Osteocyte (in vitro differentiated cells): ENCODE measurements at regions not wholly inside any gene's neighbourhood (a gene's known extent, or its start where the extent isn't known, plus 50 kb on each side); places are given as distances from the start of the nearest gene placed in this dataset.
"Not testable (repeated sequence)": the region's sequence is repeated elsewhere in the genome, so short reads cannot be mapped to it uniquely, and the experiment has no call there.

Experiments
- DNase-seq: peaks from one replicate; pipeline ENCODE4 v3.0.0; 2021; ENCODE audit warnings: mixed read lengths; ENCODE audit not compliant: unreplicated experiment; ENCODE audit errors: extremely low spot score
- H3K27ac Mint-ChIP-seq: one replicate; pipeline ENCODE4 v1.8.0; 2021; ENCODE audit warnings: mild to moderate bottlenecking, mixed read lengths; ENCODE audit not compliant: unreplicated experiment
- H3K27me3 Mint-ChIP-seq: one replicate; pipeline ENCODE4 v1.8.0; 2021; ENCODE audit warnings: mixed read lengths; ENCODE audit not compliant: unreplicated experiment
- H3K36me3 Mint-ChIP-seq: one replicate; pipeline ENCODE4 v1.8.0; 2021; ENCODE audit warnings: mixed read lengths; ENCODE audit not compliant: unreplicated experiment
- H3K4me1 Mint-ChIP-seq: one replicate; pipeline ENCODE4 v1.8.0; 2021; ENCODE audit warnings: mixed read lengths; ENCODE audit not compliant: unreplicated experiment
- H3K4me3 Mint-ChIP-seq: one replicate; pipeline ENCODE4 v1.8.0; 2021; ENCODE audit warnings: mild to moderate bottlenecking, moderate library complexity, mixed read lengths; ENCODE audit not compliant: unreplicated experiment
- H3K9me3 Mint-ChIP-seq: one replicate; pipeline ENCODE4 v1.8.0; 2021; ENCODE audit warnings: mixed read lengths; ENCODE audit not compliant: unreplicated experiment
- TF ChIP-seq, protein P1 (sequence below): fragments of 200-600 bp; sonication (generic); IDR thresholded peaks from 2 replicates; pipeline ENCODE4 v1.5.0; 2021; ENCODE audit warnings: antibody characterized with exemption, mild to moderate bottlenecking, moderate library complexity

DNA sequence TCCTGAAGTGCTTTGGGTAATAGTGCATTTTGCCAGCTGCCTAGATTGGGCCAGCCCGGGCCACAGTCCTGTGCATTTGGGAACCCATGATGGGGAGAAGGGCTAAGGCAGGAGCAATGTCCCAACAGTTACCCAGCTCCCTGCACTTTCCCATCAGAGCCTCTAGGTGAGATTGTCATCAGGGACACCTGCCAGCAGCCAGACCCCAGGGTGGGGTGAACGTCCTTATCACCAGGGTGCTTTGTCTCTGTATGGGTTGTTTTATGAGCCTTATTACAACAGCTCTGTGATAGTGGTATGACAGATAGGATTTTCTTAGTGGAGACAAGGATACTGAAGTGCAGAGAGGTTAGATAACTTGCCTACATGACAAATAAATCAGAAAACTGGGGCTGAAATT, 365.7 kb downstream of the OSTF1 start:
- no peaks in the 10 kb centered on the region for H3K27me3 Mint-ChIP-seq
- H3K27ac Mint-ChIP-seq = no peak overlapping the region
- peaks cover 64% of the 10 kb centered on the region for H3K4me1 Mint-ChIP-seq
- no peaks in the 10 kb centered on the region for H3K36me3 Mint-ChIP-seq
- no peak for DNase-seq
- TF ChIP-seq, protein P1, sequence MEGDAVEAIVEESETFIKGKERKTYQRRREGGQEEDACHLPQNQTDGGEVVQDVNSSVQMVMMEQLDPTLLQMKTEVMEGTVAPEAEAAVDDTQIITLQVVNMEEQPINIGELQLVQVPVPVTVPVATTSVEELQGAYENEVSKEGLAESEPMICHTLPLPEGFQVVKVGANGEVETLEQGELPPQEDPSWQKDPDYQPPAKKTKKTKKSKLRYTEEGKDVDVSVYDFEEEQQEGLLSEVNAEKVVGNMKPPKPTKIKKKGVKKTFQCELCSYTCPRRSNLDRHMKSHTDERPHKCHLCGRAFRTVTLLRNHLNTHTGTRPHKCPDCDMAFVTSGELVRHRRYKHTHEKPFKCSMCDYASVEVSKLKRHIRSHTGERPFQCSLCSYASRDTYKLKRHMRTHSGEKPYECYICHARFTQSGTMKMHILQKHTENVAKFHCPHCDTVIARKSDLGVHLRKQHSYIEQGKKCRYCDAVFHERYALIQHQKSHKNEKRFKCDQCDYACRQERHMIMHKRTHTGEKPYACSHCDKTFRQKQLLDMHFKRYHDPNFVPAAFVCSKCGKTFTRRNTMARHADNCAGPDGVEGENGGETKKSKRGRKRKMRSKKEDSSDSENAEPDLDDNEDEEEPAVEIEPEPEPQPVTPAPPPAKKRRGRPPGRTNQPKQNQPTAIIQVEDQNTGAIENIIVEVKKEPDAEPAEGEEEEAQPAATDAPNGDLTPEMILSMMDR = no peak
- no peak overlapping the region for H3K4me3 Mint-ChIP-seq
- no peaks in the 10 kb centered on the region for H3K9me3 Mint-ChIP-seq

DNA sequence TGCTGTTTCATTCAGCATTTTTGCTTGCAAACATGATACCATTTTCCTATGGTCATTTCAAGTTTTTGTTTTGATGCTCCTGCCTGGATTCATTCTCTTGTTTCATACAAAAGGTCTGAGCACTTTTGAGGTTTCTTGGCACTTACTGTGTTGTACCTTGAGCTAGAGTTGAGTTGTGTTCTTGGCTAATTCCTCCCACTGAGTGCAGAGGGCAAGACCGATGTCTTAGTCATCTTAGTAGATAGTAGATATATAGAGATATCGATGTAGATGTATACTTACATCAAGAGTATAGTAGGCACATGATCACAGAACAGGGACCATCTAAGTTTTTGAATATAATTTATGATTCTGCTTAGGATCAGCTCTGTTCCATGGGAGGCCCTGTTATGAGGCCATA, 366.6 kb downstream of the OSTF1 start:
- Mint-ChIP-seq H3K27me3 (no peaks in the 10 kb centered on the region), H3K4me1 (peaks cover 56% of the 10 kb centered on the region), H3K27ac (no peak overlapping the region), H3K4me3 (no peak overlapping the region), H3K9me3 (no peaks in the 10 kb centered on the region), H3K36me3 (no peaks in the 10 kb centered on the region)
- TF ChIP-seq, protein P1 = no peak
- DNase-seq = no peak

DNA sequence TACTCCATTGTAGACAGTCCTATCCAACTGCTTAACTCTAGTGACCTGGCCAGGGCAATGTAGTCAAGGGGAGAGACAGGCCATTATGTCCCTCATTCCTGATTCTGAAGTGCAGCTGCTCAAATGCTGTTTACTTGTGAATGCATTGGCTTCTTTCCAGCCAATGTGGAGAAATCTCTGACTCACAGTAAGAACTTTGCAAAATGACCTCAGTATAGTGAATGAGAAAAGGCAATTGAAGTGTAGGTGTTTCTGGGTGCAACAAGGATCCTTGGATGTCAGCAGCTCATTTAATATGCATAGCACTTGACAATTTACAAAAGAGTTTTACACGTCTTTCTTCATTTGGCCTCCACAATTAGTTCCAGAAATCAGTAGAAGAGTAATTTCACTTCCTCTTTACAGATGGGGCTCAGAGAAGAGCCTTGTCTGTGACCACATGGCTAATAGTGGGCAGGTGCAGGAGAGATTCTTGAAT, 367.2 kb downstream of the OSTF1 start:
- Mint-ChIP-seq H3K27ac (no peak overlapping the region), H3K9me3 (no peaks in the 10 kb centered on the region), H3K36me3 (no peaks in the 10 kb centered on the region), H3K27me3 (no peaks in the 10 kb centered on the region), H3K4me3 (no peak overlapping the region), H3K4me1 (peaks cover 53% of the 10 kb centered on the region)
- DNase-seq = no peak
- TF ChIP-seq, protein P1 = no peak

DNA sequence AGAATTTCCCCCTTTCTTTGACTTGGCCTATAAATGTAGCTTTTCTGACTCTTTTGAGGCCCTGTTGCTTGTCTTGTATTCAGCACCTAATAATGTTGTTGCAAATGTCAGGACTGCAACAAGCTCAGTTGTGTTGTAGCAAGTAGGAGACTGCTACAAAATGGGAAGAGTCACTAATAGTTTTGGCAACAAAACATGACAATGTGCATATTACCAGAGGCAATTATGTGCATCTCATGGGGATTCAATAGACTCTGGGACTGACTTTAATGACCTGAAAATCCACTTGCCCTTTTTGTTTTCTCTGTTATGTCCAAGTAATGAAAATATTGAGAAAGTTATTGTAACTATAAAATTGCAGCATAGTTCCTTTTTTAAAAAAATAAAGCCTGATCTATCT, 368.4 kb downstream of the OSTF1 start:
- H3K27ac Mint-ChIP-seq = no peak overlapping the region
- TF ChIP-seq, protein P1 = no peak
- DNase-seq = no peak
- no peak overlapping the region for H3K4me3 Mint-ChIP-seq
- no peaks in the 10 kb centered on the region for H3K9me3 Mint-ChIP-seq
- H3K27me3 Mint-ChIP-seq = no peaks in the 10 kb centered on the region
- H3K36me3 Mint-ChIP-seq = no peaks in the 10 kb centered on the region
- H3K4me1 Mint-ChIP-seq = peaks cover 53% of the 10 kb centered on the region

DNA sequence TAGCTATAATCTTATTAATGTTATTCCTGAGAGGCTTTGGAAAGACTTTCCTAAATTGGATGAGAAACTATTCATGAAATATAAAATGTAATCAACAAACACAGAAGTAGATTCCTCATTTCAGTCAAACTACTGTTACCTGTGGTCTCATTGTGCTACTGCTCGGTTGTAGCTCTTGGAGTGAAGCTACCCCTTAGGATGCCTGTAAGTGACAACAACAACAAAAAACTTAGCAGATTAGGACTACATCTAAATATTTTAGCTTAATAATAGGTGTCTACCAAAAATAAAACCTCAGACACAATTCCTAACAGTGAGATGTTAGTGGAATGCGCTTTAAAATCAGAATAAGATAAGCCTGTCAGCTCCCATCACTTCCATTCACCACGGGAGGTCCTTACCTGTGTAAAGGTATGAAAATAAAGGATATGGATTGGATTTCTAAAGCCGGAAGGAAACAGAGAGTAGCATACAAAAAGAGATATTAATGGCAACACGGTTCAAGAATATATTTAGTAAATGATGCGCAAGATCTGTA, 369.2 kb downstream of the OSTF1 start:
- no peaks in the 10 kb centered on the region for H3K9me3 Mint-ChIP-seq
- TF ChIP-seq, protein P1 = no peak
- peaks cover 47% of the 10 kb centered on the region for H3K4me1 Mint-ChIP-seq
- no peaks in the 10 kb centered on the region for H3K36me3 Mint-ChIP-seq
- H3K4me3 Mint-ChIP-seq = no peak overlapping the region
- no peaks in the 10 kb centered on the region for H3K27me3 Mint-ChIP-seq
- H3K27ac Mint-ChIP-seq = no peak overlapping the region
- DNase-seq = no peak

DNA sequence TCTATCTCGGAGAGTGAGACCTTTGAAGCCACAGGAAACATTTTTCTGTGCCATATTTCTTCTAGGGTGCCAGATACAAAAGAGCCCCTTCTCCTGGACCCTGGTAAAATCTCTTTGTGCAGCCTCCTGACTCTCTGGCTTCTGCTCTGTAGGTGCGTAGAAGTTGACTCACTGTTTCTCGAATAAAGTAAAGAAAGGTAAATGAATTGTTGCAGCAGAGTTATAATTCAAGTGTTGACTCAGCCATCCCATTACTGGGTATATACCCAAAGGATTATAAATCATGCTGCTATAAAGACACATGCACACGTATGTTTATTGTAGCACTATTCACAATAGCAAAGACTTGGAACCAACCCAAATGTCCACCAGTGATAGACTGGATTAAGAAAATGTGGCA, 371.0 kb downstream of the OSTF1 start:
- not testable (repeated sequence) for DNase-seq, H3K27me3 Mint-ChIP-seq, H3K9me3 Mint-ChIP-seq, H3K36me3 Mint-ChIP-seq, H3K27ac Mint-ChIP-seq, H3K4me3 Mint-ChIP-seq
- peaks cover 44% of the 10 kb centered on the region for H3K4me1 Mint-ChIP-seq
